HCT116 (cell line): ENCODE measurements at regions not wholly inside any gene's neighbourhood (a gene's known extent, or its start where the extent isn't known, plus 50 kb on each side); places are given as distances from the start of the nearest gene placed in this dataset.

Experiments
- ATAC-seq: fragments of 200-7000 bp; cut with Tn5 transposase; 2 replicates; pipeline ENCODE4 v1.9.1; 2020; ENCODE audit warnings: mild to moderate bottlenecking, moderate library complexity
- BruUV-seq: library from RNA; stranded (reverse); fragments of 400-500 nt; replicated peaks from 2 replicates; lab custom pipeline; 2021; lab: Mats Ljungman, UMichigan
- CTCF ChIA-PET: fragments of 300-600 bp; sonication (Branson Sonifier 250); formaldehyde crosslinking; loops from one replicate; lab custom pipeline; 2021; ENCODE audit warnings: antibody characterized with exemption; lab: Charles Lee
- POLR2A ChIA-PET: fragments of 300-600, 350-600 bp; sonication (Branson Sonifier 250); formaldehyde crosslinking; loops from one replicate; lab custom pipeline; 2021; ENCODE audit warnings: antibody characterized with exemption; lab: Charles Lee
- RAD21 ChIA-PET, 2 experiments: fragments of 300-600 bp; sonication (Branson Sonifier 250); formaldehyde crosslinking; loops; one replicate each; lab custom pipeline; 2023; ENCODE audit warnings: low total read pairs in 2 of 2; ENCODE audit not compliant: uncharacterized antibody in 2 of 2, unreplicated experiment in 2 of 2, low non-redundant PET in 1 of 2; lab: Charles Lee
- DNase-seq: peaks from one replicate; pipeline ENCODE4 v3.0.0-alpha.2; 2010; ENCODE audit warnings: low read depth, low spot score
- H2AFZ ChIP-seq: fragments of 200-600 bp; shearing (Covaris generic), sonication (generic); 2 replicates; pipeline ENCODE4 v1.6.1; 2017; ENCODE audit warnings: low read depth, mixed run types, mixed read lengths, antibody characterized with exemption, low read length; ENCODE audit not compliant: poor library complexity, severe bottlenecking
- H3K27ac ChIP-seq: 2 replicates; pipeline ENCODE4 v1.5.1; 2012; ENCODE audit warnings: low read depth, low read length
- H3K27me3 ChIP-seq: fragments of 200-600 bp; sonication (generic); 2 replicates; pipeline ENCODE4 v1.6.1; 2016; ENCODE audit warnings: mixed run types, low read length, mixed read lengths; ENCODE audit not compliant: insufficient read depth
- H3K36me3 ChIP-seq, 2 experiments: fragments of 200-500 bp in 1 of 2; fragments of 200-600 bp in 1 of 2; sonication (Bioruptor generic) in 1 of 2; sonication (generic) in 1 of 2; 2 replicates each; pipeline versions ENCODE4 v1.5.1 to v1.6.1; 2014 to 2016; ENCODE audit warnings: low read length in 2 of 2, inconsistent platforms in 1 of 2, mixed read lengths in 1 of 2, mixed run types in 1 of 2; ENCODE audit not compliant: insufficient read depth in 2 of 2, control insufficient read depth in 1 of 2
- H3K4me1 ChIP-seq, 2 experiments: fragments of 200-600 bp in 1 of 2; sonication (generic) in 1 of 2; 2 replicates each; pipeline versions ENCODE4 v1.5.1 to v1.6.1; 2012 to 2017; ENCODE audit warnings: low read length in 2 of 2, inconsistent platforms in 1 of 2, mild to moderate bottlenecking in 1 of 2, mixed read lengths in 1 of 2, mixed run types in 1 of 2, moderate library complexity in 1 of 2; ENCODE audit not compliant: insufficient read depth in 2 of 2, control insufficient read depth in 1 of 2
- H3K4me2 ChIP-seq: fragments of 200-600 bp; sonication (generic); 2 replicates; pipeline ENCODE4 v1.6.1; 2017; ENCODE audit warnings: mixed run types, low read length, mixed read lengths
- H3K4me3 ChIP-seq, 2 experiments: fragments of 200-600 bp in 1 of 2; sonication (generic) in 1 of 2; replicated peaks in 1 of 2; 2 replicates each; pipeline ENCODE4 v1.5.1; 2011 to 2016; ENCODE audit warnings: low read length in 2 of 2, control low read depth in 1 of 2, low read depth in 1 of 2, mild to moderate bottlenecking in 1 of 2, mixed read lengths in 1 of 2, mixed run types in 1 of 2
- H3K79me2 ChIP-seq: fragments of 200-600 bp; sonication (generic); 2 replicates; pipeline ENCODE4 v1.6.1; 2017; ENCODE audit warnings: mild to moderate bottlenecking, mixed run types, low read length, moderate library complexity, mixed read lengths; ENCODE audit not compliant: insufficient read depth
- H3K9ac ChIP-seq: fragments of 200-600 bp; sonication (generic); 2 replicates; pipeline ENCODE4 v1.6.1; 2016; ENCODE audit warnings: low read length, mixed read lengths
- H3K9me2 ChIP-seq: fragments of 200-600 bp; sonication (generic), shearing (Covaris generic); 2 replicates; pipeline ENCODE4 v1.6.1; 2017; ENCODE audit warnings: mixed run types, mild to moderate bottlenecking, moderate library complexity; ENCODE audit not compliant: insufficient read depth
- H3K9me3 ChIP-seq, 2 experiments: fragments of 200-500 bp in 1 of 2; fragments of 200-600 bp in 1 of 2; sonication (Bioruptor generic) in 1 of 2; sonication (generic) in 1 of 2; 2 replicates each; pipeline ENCODE4 v1.6.1; 2014 to 2017; ENCODE audit warnings: low read length in 2 of 2, mixed read lengths in 2 of 2, inconsistent platforms in 1 of 2, low read depth in 1 of 2, mild to moderate bottlenecking in 1 of 2, mixed run types in 1 of 2, moderate library complexity in 1 of 2; ENCODE audit not compliant: control insufficient read depth in 1 of 2, insufficient read depth in 1 of 2
- H4K20me1 ChIP-seq: fragments of 200-600 bp; sonication (generic), shearing (Covaris generic); 2 replicates; pipeline ENCODE4 v1.6.1; 2017; ENCODE audit warnings: mixed run types, mild to moderate bottlenecking, moderate library complexity; ENCODE audit not compliant: insufficient read depth
- CBX3 ChIP-seq: IDR thresholded peaks from 2 replicates; pipeline ENCODE4 v1.6.1; 2012; ENCODE audit warnings: low read depth
- ELF1 ChIP-seq: IDR thresholded peaks from 2 replicates; pipeline ENCODE4 v1.6.1; 2012; ENCODE audit warnings: low read depth, borderline replicate concordance
- EZH2phosphoT487 ChIP-seq: fragments of 200-600 bp; IDR thresholded peaks from 2 replicates; pipeline ENCODE4 v1.6.1; 2018; ENCODE audit warnings: antibody characterized with exemption, borderline replicate concordance
- FOSL1 ChIP-seq: IDR thresholded peaks from 2 replicates; pipeline ENCODE4 v1.6.1; 2012; ENCODE audit warnings: low read depth
- POLR2A ChIP-seq: IDR thresholded peaks from 2 replicates; pipeline ENCODE4 v1.7.0; 2011; ENCODE audit warnings: borderline replicate concordance; ENCODE audit not compliant: insufficient read depth, insufficient read length; ENCODE audit errors: extremely low read depth
- POLR2AphosphoS5 ChIP-seq: IDR thresholded peaks from 2 replicates; pipeline ENCODE4 v1.6.1; 2011; ENCODE audit warnings: mild to moderate bottlenecking, low read depth, low read length, moderate library complexity
- SP1 ChIP-seq: IDR thresholded peaks from 2 replicates; pipeline ENCODE4 v1.6.1; 2012; ENCODE audit warnings: low read depth
- ZFX ChIP-seq: fragments of 450-650 bp; IDR thresholded peaks from 2 replicates; pipeline ENCODE4 v1.6.1; 2017
- intact Hi-C: fragments of 100-400 bp; cut with micrococcal nuclease; formaldehyde crosslinking; loops from 2 replicates; pipeline ENCODE4 v1.10.0; 2022
- TF ChIP-seq, protein P1 (sequence below): IDR thresholded peaks from 2 replicates; pipeline ENCODE4 v1.6.1; 2011; ENCODE audit warnings: mild to moderate bottlenecking, low read length, moderate library complexity; ENCODE audit not compliant: insufficient replicate concordance; ENCODE audit errors: extremely low read depth
- TF ChIP-seq, protein P2 (sequence below): IDR thresholded peaks from 2 replicates; pipeline ENCODE4 v1.6.1; 2012
- TF ChIP-seq, protein P3 (sequence below): IDR thresholded peaks from 2 replicates; pipeline ENCODE4 v1.6.1; 2012
- TF ChIP-seq, protein P4 (sequence below), 3 experiments: fragments of 200-600 bp in 1 of 3; sonication (generic) in 1 of 3; IDR thresholded peaks in 2 of 3; conservative IDR thresholded peaks in 1 of 3; 2 replicates each; pipeline ENCODE4 v1.5.1; 2012 to 2017; ENCODE audit warnings: low read depth in 2 of 3, low read length in 2 of 3, antibody characterized with exemption in 1 of 3, borderline replicate concordance in 1 of 3, control low read depth in 1 of 3, mild to moderate bottlenecking in 1 of 3, mixed read lengths in 1 of 3, mixed run types in 1 of 3, moderate library complexity in 1 of 3; ENCODE audit not compliant: insufficient read depth in 1 of 3

DNA sequence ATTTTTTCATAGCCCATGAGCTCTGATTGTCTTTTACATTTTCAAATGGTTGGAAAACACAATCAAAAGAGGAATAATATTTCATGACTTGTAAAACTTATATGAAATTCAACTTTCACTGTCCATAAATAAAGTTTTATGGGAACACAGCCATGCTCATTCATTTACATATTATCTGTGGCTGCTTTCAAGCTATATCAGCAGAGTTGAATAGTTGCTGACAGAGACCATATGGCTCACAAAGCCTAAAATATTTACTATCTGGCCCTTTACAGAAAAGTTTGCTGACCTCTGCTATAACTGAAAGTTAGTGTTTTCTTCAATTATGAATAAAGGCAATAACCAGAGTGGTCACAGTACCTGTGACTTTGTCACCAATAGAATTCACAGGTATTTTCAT is 128.2 kb upstream of the GNAO1 start:
- Histone ChIP-seq H3K79me2 (no peaks in the 10 kb centered on the region), H3K9ac (no peak overlapping the region)
- TF ChIP-seq, protein P1, sequence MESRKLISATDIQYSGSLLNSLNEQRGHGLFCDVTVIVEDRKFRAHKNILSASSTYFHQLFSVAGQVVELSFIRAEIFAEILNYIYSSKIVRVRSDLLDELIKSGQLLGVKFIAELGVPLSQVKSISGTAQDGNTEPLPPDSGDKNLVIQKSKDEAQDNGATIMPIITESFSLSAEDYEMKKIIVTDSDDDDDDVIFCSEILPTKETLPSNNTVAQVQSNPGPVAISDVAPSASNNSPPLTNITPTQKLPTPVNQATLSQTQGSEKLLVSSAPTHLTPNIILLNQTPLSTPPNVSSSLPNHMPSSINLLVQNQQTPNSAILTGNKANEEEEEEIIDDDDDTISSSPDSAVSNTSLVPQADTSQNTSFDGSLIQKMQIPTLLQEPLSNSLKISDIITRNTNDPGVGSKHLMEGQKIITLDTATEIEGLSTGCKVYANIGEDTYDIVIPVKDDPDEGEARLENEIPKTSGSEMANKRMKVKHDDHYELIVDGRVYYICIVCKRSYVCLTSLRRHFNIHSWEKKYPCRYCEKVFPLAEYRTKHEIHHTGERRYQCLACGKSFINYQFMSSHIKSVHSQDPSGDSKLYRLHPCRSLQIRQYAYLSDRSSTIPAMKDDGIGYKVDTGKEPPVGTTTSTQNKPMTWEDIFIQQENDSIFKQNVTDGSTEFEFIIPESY: no peak
- TF ChIP-seq EZH2phosphoT487: no peak
- TF ChIP-seq POLR2A: no peak
- TF ChIP-seq FOSL1: no peak
- TF ChIP-seq SP1: no peak
- TF ChIP-seq POLR2AphosphoS5: no peak
- no peak for TF ChIP-seq ELF1
- TF ChIP-seq, protein P2, sequence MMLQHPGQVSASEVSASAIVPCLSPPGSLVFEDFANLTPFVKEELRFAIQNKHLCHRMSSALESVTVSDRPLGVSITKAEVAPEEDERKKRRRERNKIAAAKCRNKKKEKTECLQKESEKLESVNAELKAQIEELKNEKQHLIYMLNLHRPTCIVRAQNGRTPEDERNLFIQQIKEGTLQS: no peak
- TF ChIP-seq, protein P3, sequence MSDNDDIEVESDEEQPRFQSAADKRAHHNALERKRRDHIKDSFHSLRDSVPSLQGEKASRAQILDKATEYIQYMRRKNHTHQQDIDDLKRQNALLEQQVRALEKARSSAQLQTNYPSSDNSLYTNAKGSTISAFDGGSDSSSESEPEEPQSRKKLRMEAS: no peak
- TF ChIP-seq ZFX: no peak
- TF ChIP-seq, protein P4, sequence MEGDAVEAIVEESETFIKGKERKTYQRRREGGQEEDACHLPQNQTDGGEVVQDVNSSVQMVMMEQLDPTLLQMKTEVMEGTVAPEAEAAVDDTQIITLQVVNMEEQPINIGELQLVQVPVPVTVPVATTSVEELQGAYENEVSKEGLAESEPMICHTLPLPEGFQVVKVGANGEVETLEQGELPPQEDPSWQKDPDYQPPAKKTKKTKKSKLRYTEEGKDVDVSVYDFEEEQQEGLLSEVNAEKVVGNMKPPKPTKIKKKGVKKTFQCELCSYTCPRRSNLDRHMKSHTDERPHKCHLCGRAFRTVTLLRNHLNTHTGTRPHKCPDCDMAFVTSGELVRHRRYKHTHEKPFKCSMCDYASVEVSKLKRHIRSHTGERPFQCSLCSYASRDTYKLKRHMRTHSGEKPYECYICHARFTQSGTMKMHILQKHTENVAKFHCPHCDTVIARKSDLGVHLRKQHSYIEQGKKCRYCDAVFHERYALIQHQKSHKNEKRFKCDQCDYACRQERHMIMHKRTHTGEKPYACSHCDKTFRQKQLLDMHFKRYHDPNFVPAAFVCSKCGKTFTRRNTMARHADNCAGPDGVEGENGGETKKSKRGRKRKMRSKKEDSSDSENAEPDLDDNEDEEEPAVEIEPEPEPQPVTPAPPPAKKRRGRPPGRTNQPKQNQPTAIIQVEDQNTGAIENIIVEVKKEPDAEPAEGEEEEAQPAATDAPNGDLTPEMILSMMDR (IDR thresholded peaks at IDR 0.05 in 2 of 3, conservative IDR thresholded peaks at IDR 0.05 in 1 of 3; ENCODE audit: borderline replicate concordance in 1 of 3, insufficient read depth in 1 of 3, low read depth in 2 of 3, low read length in 2 of 3): no peak
- TF ChIP-seq CBX3: no peak
- TF ChIP-seq, all 23 proteins: peak for 0
- POLR2A ChIA-PET: no interaction called here
- RAD21 ChIA-PET: no interaction called here
- Histone ChIP-seq H3K27ac (no peak overlapping the region), H3K4me1 (no peaks in the 10 kb centered on the region), H3K4me3 (no peak overlapping the region), H3K36me3 (no peaks in the 10 kb centered on the region), H3K9me2 (no peaks in the 10 kb centered on the region), H4K20me1 (no peaks in the 10 kb centered on the region), H3K4me2 (no peak overlapping the region), H3K27me3 (peaks cover 26% of the 10 kb centered on the region), H2AFZ (no peak overlapping the region), H3K9me3 (no peaks in the 10 kb centered on the region)
- intact Hi-C loops: no loop called here
- ATAC-seq (no peak), DNase-seq (no peak)
- CTCF ChIA-PET: no interaction called here
- BruUV-seq: no TSS peak
